GM20431 (cell line): ENCODE measurements at regions not wholly inside any gene's neighbourhood (a gene's known extent, or its start where the extent isn't known, plus 50 kb on each side); places are given as distances from the start of the nearest gene placed in this dataset.
"Not testable (repeated sequence)": the region's sequence is repeated elsewhere in the genome, so short reads cannot be mapped to it uniquely, and the experiment has no call there.

Source experiments
- in situ Hi-C: fragments of 300-500 bp; cut with MseI, MboI; formaldehyde crosslinking; loops from one replicate; pipeline ENCODE4 v1.15.0; 2020; ENCODE audit warnings: low sequenced_read_pairs; ENCODE audit not compliant: unreplicated experiment

- in situ Hi-C loops = no loop called here
Observed at GRCh38 chr2:16032282-16033031, 92.1 kb downstream of the MYCN start.

DNA sequence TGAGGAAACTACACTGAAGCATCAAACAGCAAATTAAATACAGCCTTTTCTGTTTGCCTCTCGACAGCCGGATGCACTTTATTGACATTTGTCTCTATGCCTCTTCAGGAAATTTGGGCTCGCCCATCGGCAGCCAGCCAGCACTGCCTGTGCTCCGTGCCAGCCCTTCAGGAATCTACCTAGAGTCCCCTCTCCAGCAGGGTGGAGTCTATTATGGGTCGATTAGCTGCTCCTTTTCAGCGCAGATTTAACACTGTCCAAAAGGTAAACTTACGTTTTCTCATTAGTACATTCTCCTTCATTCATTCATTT is 91.5 kb downstream of the MYCN start:
- in situ Hi-C loops = no loop called here

DNA sequence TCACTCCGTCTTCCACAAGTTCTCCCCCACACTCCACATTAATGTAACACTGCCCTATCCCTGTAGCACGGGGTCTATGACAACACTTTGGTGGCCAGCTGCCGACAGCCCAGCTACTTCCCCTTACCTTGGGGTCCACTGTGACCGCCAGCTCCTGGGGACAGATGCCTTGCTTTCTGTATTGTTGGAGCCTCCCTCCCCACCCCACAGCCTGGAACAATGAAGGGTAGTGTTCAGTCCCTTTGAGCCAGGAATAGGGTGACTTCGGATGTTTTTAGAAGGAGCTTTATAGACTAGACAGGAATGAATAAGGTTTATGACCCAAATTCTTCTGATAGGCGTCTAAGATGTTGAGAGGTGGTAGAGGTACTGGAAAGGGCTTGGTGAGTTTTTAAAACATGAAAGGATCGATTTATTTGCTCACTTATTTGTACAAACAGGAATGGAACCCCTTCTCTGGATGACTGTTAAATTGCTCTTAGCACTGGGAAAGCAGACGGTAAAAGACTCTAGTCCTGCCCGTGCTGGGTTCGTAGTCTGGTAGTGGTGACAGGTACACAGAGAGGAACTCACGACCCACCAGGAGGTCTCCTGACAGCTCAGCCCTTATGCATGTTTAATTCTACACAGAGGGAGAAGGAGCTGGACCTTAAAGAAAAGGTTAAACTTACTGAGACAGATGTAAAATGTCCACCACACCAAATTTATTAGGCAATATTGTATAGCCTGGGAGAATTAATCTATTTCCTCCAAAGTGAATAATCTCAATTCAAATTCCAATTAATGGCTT is 90.9 kb downstream of the MYCN start:
- in situ Hi-C loops = no loop called here

GRCh38 chr2:16030206-16031057 is 90.1 kb downstream of the MYCN start:
- in situ Hi-C loops = no loop called here

GRCh38 chr2:16028644-16029043 is 88.3 kb downstream of the MYCN start:
- in situ Hi-C loops = no loop called here

GRCh38 chr2:16026816-16027501 is 86.6 kb downstream of the MYCN start:
- in situ Hi-C loops = no loop called here

DNA sequence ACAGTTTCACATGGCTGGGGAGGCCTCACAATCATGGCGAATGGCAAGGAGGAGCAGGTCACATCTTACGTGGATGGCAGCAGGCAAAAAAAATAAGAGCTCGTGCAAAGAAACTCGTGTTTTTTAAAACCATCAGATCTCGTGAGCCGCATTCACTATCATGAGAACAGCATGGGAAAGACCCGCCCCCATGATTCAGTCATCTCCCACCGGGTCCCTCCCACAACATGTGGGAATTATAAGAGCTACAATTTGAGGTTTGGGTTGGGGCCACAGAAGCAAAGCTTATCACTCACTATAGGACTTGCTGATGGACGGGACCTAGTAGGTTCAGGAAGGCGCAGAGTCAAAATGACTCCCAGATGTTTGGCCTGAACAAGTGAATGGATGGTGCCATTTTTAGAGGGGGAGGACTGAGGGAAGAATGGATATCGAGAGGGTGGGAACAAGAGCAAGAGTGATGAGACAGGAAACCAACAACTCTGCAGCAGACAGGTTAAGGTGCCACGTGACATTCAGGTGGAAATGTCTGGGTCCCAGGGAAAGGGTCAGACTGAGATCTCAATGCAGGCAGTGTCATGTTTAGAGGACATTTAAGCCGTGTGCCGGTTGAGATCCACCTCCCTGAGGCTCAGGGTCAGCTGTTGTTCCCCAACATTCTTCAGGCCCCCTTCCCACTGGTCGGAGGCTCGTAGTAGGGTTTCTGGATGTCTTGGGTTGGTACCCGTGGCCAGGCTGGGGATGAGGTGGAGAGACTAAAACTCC is 85.7 kb downstream of the MYCN start:
- in situ Hi-C loops = no loop called here

DNA sequence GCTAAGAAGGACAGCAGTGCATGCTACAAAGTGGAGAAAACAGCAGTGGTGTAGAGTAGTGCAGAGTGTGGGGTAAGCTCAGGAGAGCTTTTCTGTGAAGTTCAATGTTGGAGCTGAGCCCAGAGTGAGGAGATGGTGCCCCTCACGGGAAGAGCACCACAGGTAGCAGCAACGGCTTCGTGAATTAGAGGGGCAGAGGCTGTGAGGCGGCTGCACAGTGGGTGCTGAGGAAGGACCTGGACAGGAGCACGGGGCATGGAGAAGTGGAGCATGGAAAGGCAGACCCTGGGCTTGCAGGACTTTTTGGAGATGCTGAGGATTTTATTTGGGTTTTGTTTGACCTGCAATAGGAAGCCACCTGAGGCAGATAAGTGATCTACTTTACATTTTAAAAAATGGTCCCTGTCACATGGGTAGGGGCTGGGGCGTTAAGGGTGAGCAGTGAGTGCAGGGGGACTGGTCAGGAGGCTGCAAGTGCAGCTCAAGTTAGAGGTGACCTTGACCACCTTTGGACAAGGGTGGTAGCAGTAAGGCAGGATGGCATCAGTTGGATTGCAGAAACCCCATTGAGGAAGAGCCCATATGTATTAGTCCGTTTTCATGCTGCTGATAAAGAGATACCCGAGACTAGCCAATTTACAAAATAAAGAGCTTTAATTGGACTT is 85.0 kb downstream of the MYCN start:
- in situ Hi-C loops = no loop called here

DNA sequence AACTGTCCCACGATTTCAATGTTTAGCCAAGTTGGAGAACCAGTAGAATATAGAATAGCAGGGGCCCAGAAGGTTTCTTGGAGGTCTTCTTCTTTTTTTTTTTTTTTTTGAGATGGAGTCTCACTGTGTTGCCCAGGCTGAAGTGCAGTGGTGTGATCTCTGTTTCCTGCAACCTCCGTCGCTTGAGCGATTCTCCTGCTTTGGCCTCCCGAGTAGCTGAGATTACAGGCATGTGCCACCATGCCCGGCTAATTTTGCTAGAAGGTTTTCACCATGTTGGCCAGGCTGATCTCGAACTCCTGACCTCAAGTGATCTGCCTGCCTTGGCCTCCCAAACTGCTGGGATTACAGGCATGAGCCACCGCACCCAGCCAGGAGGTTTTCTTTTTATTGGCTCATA is 84.3 kb downstream of the MYCN start:
- in situ Hi-C loops = not testable (repeated sequence)

GRCh38 chr2:16023506-16024360 is 83.4 kb downstream of the MYCN start:
- in situ Hi-C loops = no loop called here

DNA sequence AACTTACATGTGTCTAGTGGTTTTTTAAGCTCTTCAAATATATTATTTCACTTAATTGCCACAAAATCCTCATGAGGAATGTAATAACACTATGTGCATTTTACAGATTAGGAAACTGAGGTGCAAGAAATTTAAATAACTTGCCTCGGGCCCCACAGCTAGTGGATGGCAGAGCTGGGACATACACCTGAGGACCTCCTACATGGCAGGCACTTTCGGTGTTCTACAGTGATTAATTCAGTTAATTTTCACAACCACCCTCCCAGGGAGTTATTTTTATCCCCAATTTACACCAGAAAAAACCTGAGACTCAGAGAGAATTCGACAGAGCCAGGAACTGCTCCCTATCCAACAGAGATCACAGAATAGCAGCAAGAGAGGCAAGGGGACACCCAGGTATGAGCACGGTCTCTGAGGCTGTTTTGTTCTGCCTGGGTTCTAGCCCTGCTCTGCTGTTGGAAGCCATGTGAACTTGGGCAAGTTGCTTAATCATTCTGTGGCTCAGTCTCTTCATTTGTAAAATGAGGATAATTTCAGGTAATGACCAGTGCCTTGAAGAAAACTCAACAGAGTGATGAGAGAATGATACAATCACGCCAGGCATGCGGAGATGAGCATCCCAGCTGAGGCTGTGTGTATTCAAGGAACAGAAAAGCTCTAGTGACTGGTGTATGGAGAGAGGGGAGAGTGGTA is 82.3 kb downstream of the MYCN start:
- in situ Hi-C loops = no loop called here

DNA sequence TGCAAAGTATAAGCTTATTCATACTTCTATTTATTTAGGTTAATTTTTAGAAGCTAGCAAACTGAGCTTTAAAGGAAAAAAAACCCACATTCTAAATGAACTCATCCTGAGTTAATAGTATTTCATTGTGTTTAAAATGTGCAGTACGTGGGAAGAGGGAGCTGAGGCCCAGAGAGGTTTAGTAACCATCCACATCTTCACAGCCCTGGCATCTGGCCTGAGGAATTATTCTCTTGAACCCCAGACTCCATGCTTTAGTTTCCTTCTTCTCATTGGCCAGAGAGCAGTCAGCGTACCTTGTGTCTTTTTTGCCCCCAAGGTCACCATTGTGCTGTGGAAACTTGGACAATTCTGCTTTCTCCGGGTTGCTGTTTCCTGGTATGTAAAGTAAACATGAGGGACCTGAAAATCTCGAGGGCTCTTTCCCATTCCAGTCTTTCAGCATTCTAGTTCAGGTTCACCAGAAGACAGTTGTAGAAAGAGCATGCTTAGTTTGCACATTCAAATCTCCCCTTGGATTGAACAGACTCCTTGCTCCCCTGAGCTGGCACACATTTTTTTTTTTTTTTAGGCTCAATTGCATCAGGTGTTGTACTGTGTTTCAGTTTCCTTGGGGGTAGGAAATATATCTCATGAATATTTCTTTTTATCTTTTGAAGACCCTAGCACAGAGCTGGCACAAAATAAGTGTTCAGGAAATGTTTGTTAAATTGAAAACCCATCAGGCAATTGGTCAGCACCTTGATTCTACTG is 81.4 kb downstream of the MYCN start:
- in situ Hi-C loops = no loop called here

GRCh38 chr2:16020389-16021008 is 80.1 kb downstream of the MYCN start:
- in situ Hi-C loops = no loop called here

- in situ Hi-C loops = no loop called here
Observed at GRCh38 chr2:16019617-16020351, 79.4 kb downstream of the MYCN start.

DNA sequence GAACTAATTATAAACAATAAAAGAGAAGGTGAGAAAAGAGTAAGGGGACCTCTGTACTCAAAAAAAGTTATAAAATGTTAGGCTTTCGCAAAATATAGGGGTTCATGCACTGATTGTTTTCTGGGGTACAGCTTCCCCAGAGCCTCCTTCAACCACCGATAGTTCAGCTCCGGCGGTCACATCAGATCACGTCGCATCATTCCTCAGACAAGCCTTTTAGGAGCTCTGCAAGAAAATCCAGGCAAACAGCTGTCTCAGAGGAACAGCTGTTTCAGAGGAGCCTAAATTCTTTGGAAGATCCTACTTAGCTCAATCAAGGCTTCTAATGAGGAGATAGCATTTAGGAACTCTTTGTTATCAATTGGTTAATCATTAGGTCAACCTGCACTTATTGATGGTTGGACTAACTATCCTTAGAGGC is 78.7 kb downstream of the MYCN start:
- in situ Hi-C loops = no loop called here
